ENCODE measurements at regions not wholly inside any gene's neighbourhood (a gene's known extent, or its start where the extent isn't known, plus 50 kb on each side); places are given as distances from the start of the nearest gene placed in this dataset.
A peak's percentile ranks its signal among the peaks of the same experiment; 100 is the strongest.

GRCh38 chr14:84401631-84402030 lies 1128.3 kb upstream of the FLRT2 start (continued):
- no peak for TF ChIP-seq ZNF462 (CRISPR knock-in tag; IDR thresholded peaks at IDR 0.05)
- TF ChIP-seq POLR2AphosphoS5 (IDR thresholded peaks at IDR 0.05; ENCODE audit: low read depth): no peak
- TF ChIP-seq EZH2phosphoT487 (IDR thresholded peaks at IDR 0.05; ENCODE audit: unreplicated experiment): no peak

GRCh38 chr14:84403585-84403984 lies 1126.4 kb upstream of the FLRT2 start:
- H3K27ac Mint-ChIP-seq: peak overlapping the region; percentile 71; the same call in 1 of the 2 replicates

More at GRCh38 chr14:84403585-84403984, 1126.4 kb upstream of the FLRT2 start:
- Histone ChIP-seq H3K4me1 (ENCODE audit: insufficient read depth) (no peaks in the 10 kb centered on the region; the same call in 1 of the 2 replicates), H3K27ac (ENCODE audit: low read depth) (no peak overlapping the region), H4K20me1 (replicated peaks; ENCODE audit: insufficient read depth) (no peaks in the 10 kb centered on the region), H3K4me2 (no peak overlapping the region), H3K36me3 (ENCODE audit: insufficient read depth) (no peaks in the 10 kb centered on the region), H3K4me3 (no peak overlapping the region), H3K27me3 (ENCODE audit: insufficient read depth) (no peaks in the 10 kb centered on the region), H2AFZ (no peak overlapping the region), H3K9me2 (ENCODE audit: insufficient read depth) (no peaks in the 10 kb centered on the region), H3K79me2 (replicated peaks; ENCODE audit: insufficient read depth) (no peaks in the 10 kb centered on the region), H3F3A (replicated peaks; ENCODE audit: low read depth) (no peaks in the 10 kb centered on the region)
- ATAC-seq: peak; percentile 73
- H3K4me3 Mint-ChIP-seq: no peak overlapping the region
- TF ChIP-seq EZH2phosphoT487 (IDR thresholded peaks at IDR 0.05; ENCODE audit: unreplicated experiment) (no peak), STAT1 (IDR thresholded peaks at IDR 0.05; ENCODE audit: unreplicated experiment) (no peak), EZH2 (IDR thresholded peaks at IDR 0.05; ENCODE audit: low read depth, unreplicated experiment) (no peak), REST (IDR thresholded peaks at IDR 0.05; ENCODE audit: unreplicated experiment) (no peak)
- H3K27me3 Mint-ChIP-seq (ENCODE audit: insufficient read depth, low read depth, poor library complexity): peaks cover 3% of the 10 kb centered on the region
- peaks cover 8% of the 10 kb centered on the region for H3K9me3 Mint-ChIP-seq
- peaks cover 7% of the 10 kb centered on the region for H3K36me3 Mint-ChIP-seq (ENCODE audit: low read depth)
- peak; percentile 68 for DNase-seq (ENCODE audit: low spot score)
- H3K4me1 Mint-ChIP-seq: peaks cover 16% of the 10 kb centered on the region

All from GM23338 (cell line).